ENCODE measurements at regions not wholly inside any gene's neighbourhood (a gene's known extent, or its start where the extent isn't known, plus 50 kb on each side); places are given as distances from the start of the nearest gene placed in this dataset.

DNA sequence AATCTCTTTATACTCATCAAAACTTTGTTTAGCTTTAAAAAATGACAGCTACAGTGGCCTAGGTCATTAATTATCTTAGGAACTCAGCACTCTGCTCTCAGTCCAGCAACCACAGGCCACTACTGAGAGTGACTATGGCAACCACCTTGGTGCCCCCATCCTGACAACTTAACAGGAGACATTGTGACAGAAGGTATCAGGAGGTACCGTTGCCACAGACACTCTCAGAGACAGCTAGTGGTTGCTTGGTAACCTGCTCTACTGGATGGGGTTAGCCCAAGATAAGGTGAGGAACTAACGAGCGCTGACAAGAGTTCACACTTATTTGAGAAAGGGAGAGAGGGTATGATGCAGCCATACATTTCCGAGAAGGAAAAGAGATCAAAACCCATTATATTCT lies 76.1 kb upstream of the TFAP2D start:
- no peak for DNase-seq (ENCODE audit: low read depth)

DNA sequence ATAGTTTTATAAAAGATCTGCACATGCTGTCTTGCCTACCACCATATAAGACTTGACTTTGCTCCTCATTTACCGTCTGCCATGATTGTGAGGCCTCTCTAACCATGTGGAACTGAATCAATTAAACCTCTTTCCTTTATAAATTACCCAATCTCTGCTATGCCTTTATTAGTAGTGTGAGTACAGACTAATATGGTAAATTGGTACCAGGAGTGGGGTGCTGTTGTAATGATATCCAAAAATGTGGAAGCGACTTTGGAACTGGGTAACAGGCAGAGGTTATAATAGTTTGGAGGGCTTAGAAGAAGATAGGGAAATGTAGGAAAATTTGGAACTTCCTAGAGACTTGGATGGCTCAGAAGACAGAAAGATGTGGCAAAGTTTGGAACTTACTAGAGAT lies 64.2 kb upstream of the TFAP2D start:
- no peak for DNase-seq (ENCODE audit: low read depth)

DNA sequence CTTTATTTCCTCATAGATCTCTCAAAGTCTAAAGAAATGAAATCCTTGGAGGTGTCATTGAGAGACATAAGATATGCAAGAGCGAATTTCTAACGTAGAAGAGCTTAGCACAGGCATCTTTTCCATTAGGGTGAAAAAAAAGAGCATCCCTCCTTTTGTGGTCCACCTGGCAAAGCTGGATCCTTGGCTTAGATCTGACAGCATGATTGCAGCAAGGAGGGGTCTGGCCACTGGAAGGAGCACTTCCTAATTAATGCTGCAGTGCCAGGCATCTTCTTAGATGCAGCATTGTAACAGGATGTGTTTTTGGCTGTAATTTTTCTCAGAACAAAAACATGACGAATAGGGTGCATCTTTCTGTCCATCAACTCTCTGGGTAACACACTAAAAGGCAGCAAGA lies 60.1 kb upstream of the TFAP2D start:
- DNase-seq (ENCODE audit: low read depth), result no peak

DNA sequence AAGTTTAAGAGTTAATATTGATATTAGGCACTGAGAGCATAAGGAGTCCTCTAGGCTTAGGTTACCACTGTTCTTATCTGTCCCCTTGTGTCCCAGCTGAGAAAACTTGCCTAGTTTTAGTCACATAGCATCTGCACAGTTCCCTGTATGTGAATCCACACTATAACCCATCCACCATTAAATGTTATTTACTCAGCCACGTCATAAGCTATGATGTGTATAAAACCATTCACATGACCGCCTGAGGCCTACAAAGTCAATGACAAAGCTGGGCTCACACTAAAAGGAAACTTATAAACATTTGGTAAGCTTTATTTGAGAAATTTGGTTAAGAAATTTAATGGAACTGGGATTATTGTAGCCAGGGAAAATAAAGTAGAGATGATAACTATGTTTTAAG lies 59.2 kb upstream of the TFAP2D start:
- no peak for DNase-seq (ENCODE audit: low read depth)

- DNase-seq (ENCODE audit: low read depth), result peak; percentile 9
These were observed 57.4 kb upstream of the TFAP2D start for GRCh38 chr6:50655848-50656453.

DNA sequence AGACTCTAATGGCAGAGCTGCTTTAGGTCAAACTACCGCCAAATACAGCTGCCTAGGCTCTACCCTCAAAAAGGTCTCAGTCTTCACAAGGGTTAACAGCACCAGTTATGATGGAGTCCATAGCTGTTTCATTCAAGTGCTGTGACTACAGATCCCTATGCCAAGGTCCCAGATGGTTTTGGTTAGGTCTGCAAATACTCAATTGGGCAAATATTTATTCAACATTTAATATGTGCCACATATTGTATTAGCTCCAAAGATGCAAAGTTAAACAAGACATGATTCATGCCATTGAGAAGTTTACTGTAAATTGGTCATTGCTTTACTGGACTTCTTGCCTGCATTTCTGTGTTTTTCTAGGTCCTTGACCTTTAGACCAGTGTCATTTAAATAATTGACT lies 55.8 kb upstream of the TFAP2D start:
- no peak for DNase-seq (ENCODE audit: low read depth)

- DNase-seq (ENCODE audit: low read depth), result no peak
These were observed 54.8 kb upstream of the TFAP2D start for GRCh38 chr6:50658561-50658960.

- DNase-seq (ENCODE audit: low read depth), result no peak
These were observed 51.7 kb upstream of the TFAP2D start for GRCh38 chr6:50661636-50662035.

Measured in iris pigment epithelial cell (primary cell).